ENCODE measurements at regions not wholly inside any gene's neighbourhood (a gene's known extent, or its start where the extent isn't known, plus 50 kb on each side); places are given as distances from the start of the nearest gene placed in this dataset.

GRCh38 chr19:28669804-28670203, 543.1 kb downstream of the UQCRFS1 start:
- no peaks in the 10 kb centered on the region for H3K27me3 ChIP-seq (ENCODE audit: insufficient read depth, low read length)
- no peaks in the 10 kb centered on the region for H3K4me1 ChIP-seq (ENCODE audit: insufficient read depth, low read length)
- WGBS, result 100% methylated on average over 1 of the region's 2 CpGs
- H3K9ac ChIP-seq (ENCODE audit: low read depth, low read length), result no peak overlapping the region
- no peak overlapping the region for H3K4me3 ChIP-seq (ENCODE audit: low read length)
- H3K9me3 ChIP-seq (ENCODE audit: insufficient read depth, low read depth, low read length), result peaks cover 21% of the 10 kb centered on the region
- H3K36me3 ChIP-seq (ENCODE audit: insufficient read depth, low read length), result no peaks in the 10 kb centered on the region; the same call in 1 of the 2 replicates
- H3K27ac ChIP-seq (ENCODE audit: low read depth, low read length), result no peak overlapping the region

- Histone ChIP-seq H3K4me3 (ENCODE audit: low read length) (no peak overlapping the region), H3K27me3 (ENCODE audit: insufficient read depth, low read length) (no peaks in the 10 kb centered on the region), H3K27ac (ENCODE audit: low read depth, low read length) (no peak overlapping the region), H3K4me1 (ENCODE audit: insufficient read depth, low read length) (no peaks in the 10 kb centered on the region), H3K36me3 (ENCODE audit: insufficient read depth, low read length) (no peaks in the 10 kb centered on the region; the same call in 1 of the 2 replicates), H3K9ac (ENCODE audit: low read depth, low read length) (no peak overlapping the region), H3K9me3 (ENCODE audit: insufficient read depth, low read depth, low read length) (peaks cover 21% of the 10 kb centered on the region)
- WGBS, result 92% methylated on average over 7 of the region's 7 CpGs
Measured at GRCh38 chr19:28667348-28667977, 545.5 kb downstream of the UQCRFS1 start.

GRCh38 chr19:28665748-28666147, 547.2 kb downstream of the UQCRFS1 start:
- H3K9me3 ChIP-seq (ENCODE audit: insufficient read depth, low read depth, low read length), result peaks cover 21% of the 10 kb centered on the region
- WGBS, result 90% methylated on average over 1 of the region's 1 CpG

GRCh38 chr19:28656644-28657043, 556.3 kb downstream of the UQCRFS1 start:
- Histone ChIP-seq H3K27ac (ENCODE audit: low read depth, low read length) (no peak overlapping the region), H3K27me3 (ENCODE audit: insufficient read depth, low read length) (no peaks in the 10 kb centered on the region), H3K4me3 (ENCODE audit: low read length) (no peak overlapping the region), H3K9ac (ENCODE audit: low read depth, low read length) (no peak overlapping the region), H3K4me1 (ENCODE audit: insufficient read depth, low read length) (no peaks in the 10 kb centered on the region), H3K9me3 (ENCODE audit: insufficient read depth, low read depth, low read length) (no peaks in the 10 kb centered on the region), H3K36me3 (ENCODE audit: insufficient read depth, low read length) (no peaks in the 10 kb centered on the region)
- 98% methylated on average over 2 of the region's 2 CpGs for WGBS

More at GRCh38 chr19:28665748-28666147, 547.2 kb downstream of the UQCRFS1 start:
- H3K27me3 ChIP-seq (ENCODE audit: insufficient read depth, low read length), result no peaks in the 10 kb centered on the region
- no peak overlapping the region for H3K4me3 ChIP-seq (ENCODE audit: low read length)
- H3K36me3 ChIP-seq (ENCODE audit: insufficient read depth, low read length), result no peaks in the 10 kb centered on the region; the same call in 1 of the 2 replicates
- H3K9ac ChIP-seq (ENCODE audit: low read depth, low read length), result no peak overlapping the region
- H3K27ac ChIP-seq (ENCODE audit: low read depth, low read length), result no peak overlapping the region
- H3K4me1 ChIP-seq (ENCODE audit: insufficient read depth, low read length), result no peaks in the 10 kb centered on the region

GRCh38 chr19:28655054-28655453, 557.9 kb downstream of the UQCRFS1 start:
- Histone ChIP-seq H3K4me1 (ENCODE audit: insufficient read depth, low read length) (no peaks in the 10 kb centered on the region), H3K9ac (ENCODE audit: low read depth, low read length) (no peak overlapping the region), H3K36me3 (ENCODE audit: insufficient read depth, low read length) (no peaks in the 10 kb centered on the region), H3K27me3 (ENCODE audit: insufficient read depth, low read length) (no peaks in the 10 kb centered on the region), H3K4me3 (ENCODE audit: low read length) (no peak overlapping the region), H3K9me3 (ENCODE audit: insufficient read depth, low read depth, low read length) (no peaks in the 10 kb centered on the region), H3K27ac (ENCODE audit: low read depth, low read length) (no peak overlapping the region)
- WGBS, result 96% methylated on average over 5 of the region's 5 CpGs

- Histone ChIP-seq H3K4me1 (ENCODE audit: insufficient read depth, low read length) (no peaks in the 10 kb centered on the region), H3K27ac (ENCODE audit: low read depth, low read length) (no peak overlapping the region), H3K27me3 (ENCODE audit: insufficient read depth, low read length) (no peaks in the 10 kb centered on the region), H3K9ac (ENCODE audit: low read depth, low read length) (no peak overlapping the region), H3K9me3 (ENCODE audit: insufficient read depth, low read depth, low read length) (no peaks in the 10 kb centered on the region), H3K36me3 (ENCODE audit: insufficient read depth, low read length) (peaks cover 5% of the 10 kb centered on the region; the same call in 1 of the 2 replicates), H3K4me3 (ENCODE audit: low read length) (no peak overlapping the region)
- 99% methylated on average over 3 of the region's 3 CpGs for WGBS
Measured at GRCh38 chr19:28652765-28653164, 560.2 kb downstream of the UQCRFS1 start.

GRCh38 chr19:28646629-28647028, 566.3 kb downstream of the UQCRFS1 start:
- Histone ChIP-seq H3K4me1 (ENCODE audit: insufficient read depth, low read length) (no peaks in the 10 kb centered on the region), H3K27ac (ENCODE audit: low read depth, low read length) (no peak overlapping the region), H3K9me3 (ENCODE audit: insufficient read depth, low read depth, low read length) (no peaks in the 10 kb centered on the region), H3K36me3 (ENCODE audit: insufficient read depth, low read length) (peaks cover 24% of the 10 kb centered on the region; the same call in 1 of the 2 replicates), H3K9ac (ENCODE audit: low read depth, low read length) (no peak overlapping the region), H3K27me3 (ENCODE audit: insufficient read depth, low read length) (no peaks in the 10 kb centered on the region), H3K4me3 (ENCODE audit: low read length) (no peak overlapping the region)
- WGBS, result 83% methylated on average over 5 of the region's 6 CpGs

- 97% methylated on average over 3 of the region's 4 CpGs for WGBS
Measured at GRCh38 chr19:28644169-28644775, 568.7 kb downstream of the UQCRFS1 start.

GRCh38 chr19:28642787-28643683, 569.9 kb downstream of the UQCRFS1 start:
- Histone ChIP-seq H3K27ac (ENCODE audit: low read depth, low read length) (no peak overlapping the region), H3K9ac (ENCODE audit: low read depth, low read length) (no peak overlapping the region), H3K9me3 (ENCODE audit: insufficient read depth, low read depth, low read length) (no peaks in the 10 kb centered on the region), H3K4me3 (ENCODE audit: low read length) (no peak overlapping the region), H3K27me3 (ENCODE audit: insufficient read depth, low read length) (no peaks in the 10 kb centered on the region), H3K4me1 (ENCODE audit: insufficient read depth, low read length) (no peaks in the 10 kb centered on the region), H3K36me3 (ENCODE audit: insufficient read depth, low read length) (peaks cover 22% of the 10 kb centered on the region; the same call in 1 of the 2 replicates)
- WGBS, result 93% methylated on average over 10 of the region's 10 CpGs

More at GRCh38 chr19:28644169-28644775, 568.7 kb downstream of the UQCRFS1 start:
- Histone ChIP-seq H3K4me3 (ENCODE audit: low read length) (no peak overlapping the region), H3K36me3 (ENCODE audit: insufficient read depth, low read length) (peaks cover 24% of the 10 kb centered on the region; the same call in 1 of the 2 replicates), H3K4me1 (ENCODE audit: insufficient read depth, low read length) (no peaks in the 10 kb centered on the region), H3K27me3 (ENCODE audit: insufficient read depth, low read length) (no peaks in the 10 kb centered on the region), H3K9ac (ENCODE audit: low read depth, low read length) (no peak overlapping the region), H3K27ac (ENCODE audit: low read depth, low read length) (no peak overlapping the region), H3K9me3 (ENCODE audit: insufficient read depth, low read depth, low read length) (no peaks in the 10 kb centered on the region)

GRCh38 chr19:28641395-28641794, 571.6 kb downstream of the UQCRFS1 start:
- Histone ChIP-seq H3K4me1 (ENCODE audit: insufficient read depth, low read length) (no peaks in the 10 kb centered on the region), H3K27ac (ENCODE audit: low read depth, low read length) (no peak overlapping the region), H3K27me3 (ENCODE audit: insufficient read depth, low read length) (no peaks in the 10 kb centered on the region), H3K36me3 (ENCODE audit: insufficient read depth, low read length) (peaks cover 13% of the 10 kb centered on the region; the same call in 1 of the 2 replicates), H3K9me3 (ENCODE audit: insufficient read depth, low read depth, low read length) (no peaks in the 10 kb centered on the region), H3K4me3 (ENCODE audit: low read length) (no peak overlapping the region), H3K9ac (ENCODE audit: low read depth, low read length) (no peak overlapping the region)
- WGBS, result 93% methylated on average over 6 of the region's 6 CpGs

GRCh38 chr19:28640506-28640905, 572.4 kb downstream of the UQCRFS1 start:
- 90% methylated on average over 4 of the region's 4 CpGs for WGBS
- Histone ChIP-seq H3K27me3 (ENCODE audit: insufficient read depth, low read length) (no peaks in the 10 kb centered on the region), H3K4me3 (ENCODE audit: low read length) (no peak overlapping the region), H3K4me1 (ENCODE audit: insufficient read depth, low read length) (no peaks in the 10 kb centered on the region), H3K36me3 (ENCODE audit: insufficient read depth, low read length) (peaks cover 13% of the 10 kb centered on the region; the same call in 1 of the 2 replicates), H3K9ac (ENCODE audit: low read depth, low read length) (no peak overlapping the region), H3K27ac (ENCODE audit: low read depth, low read length) (no peak overlapping the region), H3K9me3 (ENCODE audit: insufficient read depth, low read depth, low read length) (no peaks in the 10 kb centered on the region)
